ENCODE measurements at regions not wholly inside any gene's neighbourhood (a gene's known extent, or its start where the extent isn't known, plus 50 kb on each side); places are given as distances from the start of the nearest gene placed in this dataset.
"Not testable (repeated sequence)": the region's sequence is repeated elsewhere in the genome, so short reads cannot be mapped to it uniquely, and the experiment has no call there.

DNA sequence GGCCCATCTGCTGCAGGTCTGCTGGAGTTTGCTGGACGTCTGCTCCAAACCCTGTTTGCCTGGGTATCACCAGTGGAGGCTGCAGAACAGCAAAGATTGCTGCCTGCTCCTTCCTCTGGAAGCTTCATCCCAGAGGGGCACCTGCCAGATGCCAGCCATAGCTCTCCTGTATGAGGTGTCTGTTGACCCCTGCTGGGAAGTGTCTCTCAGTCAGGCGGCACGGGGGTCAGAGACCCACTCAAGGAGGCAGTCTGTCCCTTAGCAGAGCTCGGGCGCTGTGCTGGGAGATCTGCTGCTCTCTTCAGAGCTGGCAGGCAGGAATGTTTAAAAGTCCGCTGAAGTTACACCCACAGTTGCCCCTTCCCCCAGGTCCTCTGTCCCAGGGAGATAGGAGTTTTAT, 671.2 kb downstream of the EFNA5 start:
- in situ Hi-C loops (cut with HindIII; ENCODE audit: low pct_ligation_motif_present, low pct_unique_long_range_greater_than_20kb, low sequenced_read_pairs); DNase-seq: not testable (repeated sequence)

DNA sequence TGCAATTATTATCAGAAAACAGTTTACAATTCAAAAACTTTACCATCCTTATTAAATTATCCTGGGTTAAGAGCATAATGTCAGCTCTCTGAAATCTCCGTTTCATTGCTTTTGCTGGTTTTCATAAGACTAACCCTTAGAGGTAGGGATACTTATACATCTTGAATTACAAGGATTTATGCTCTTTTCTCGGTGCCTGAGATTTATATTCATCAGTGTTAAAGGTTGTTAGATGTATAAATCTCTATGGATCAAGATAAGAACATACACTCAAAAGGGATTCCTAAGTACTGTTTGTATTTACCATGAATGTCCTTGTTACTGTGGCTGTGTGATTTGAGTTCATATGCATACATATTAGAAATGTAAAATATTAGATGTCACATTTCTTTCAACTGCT, 684.7 kb downstream of the EFNA5 start:
- in situ Hi-C loops (cut with HindIII; ENCODE audit: low pct_ligation_motif_present, low pct_unique_long_range_greater_than_20kb, low sequenced_read_pairs) = no loop called here
- no peak for DNase-seq

DNA sequence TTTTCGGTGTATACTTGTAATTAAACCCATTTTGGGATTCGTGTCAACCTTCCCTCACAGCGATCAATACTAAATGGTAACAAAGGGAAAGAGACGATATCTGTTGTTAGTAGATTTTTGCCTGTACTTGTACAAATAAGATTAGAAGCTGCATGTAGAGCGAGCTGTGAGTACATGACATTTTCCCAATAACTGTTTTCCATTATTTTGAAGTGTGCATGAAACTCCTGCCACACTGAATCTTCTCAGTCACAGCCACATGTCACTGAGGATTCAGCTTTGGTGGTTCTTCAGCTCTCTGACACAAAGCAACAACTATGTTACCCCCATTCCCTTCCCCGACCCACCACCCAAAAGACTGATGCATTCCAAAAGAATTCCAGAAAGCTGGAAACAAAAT, 685.6 kb downstream of the EFNA5 start:
- no peak for DNase-seq
- in situ Hi-C loops (cut with HindIII; ENCODE audit: low pct_ligation_motif_present, low pct_unique_long_range_greater_than_20kb, low sequenced_read_pairs) = no loop called here

DNA sequence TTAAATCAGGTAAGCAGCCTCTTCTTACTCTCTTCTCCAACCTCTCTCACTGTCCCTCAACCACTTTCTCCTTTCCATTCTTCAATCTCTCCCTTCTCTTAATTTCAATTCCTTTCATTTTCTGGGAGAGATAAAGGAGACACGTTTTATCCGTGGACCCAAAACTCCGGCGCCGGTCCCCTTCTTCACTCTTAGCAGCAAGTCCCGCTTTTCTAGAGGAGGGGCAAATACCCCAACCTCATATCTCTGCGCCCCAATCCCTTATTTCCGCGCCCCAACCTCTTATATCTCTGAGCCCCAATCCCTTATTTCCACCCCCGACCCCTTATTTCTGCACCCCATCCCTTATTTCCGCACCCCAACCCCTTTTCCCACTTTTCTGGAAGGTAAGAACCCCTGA, 691.6 kb downstream of the EFNA5 start:
- DNase-seq; in situ Hi-C loops (cut with HindIII; ENCODE audit: low pct_ligation_motif_present, low pct_unique_long_range_greater_than_20kb, low sequenced_read_pairs): not testable (repeated sequence)

DNA sequence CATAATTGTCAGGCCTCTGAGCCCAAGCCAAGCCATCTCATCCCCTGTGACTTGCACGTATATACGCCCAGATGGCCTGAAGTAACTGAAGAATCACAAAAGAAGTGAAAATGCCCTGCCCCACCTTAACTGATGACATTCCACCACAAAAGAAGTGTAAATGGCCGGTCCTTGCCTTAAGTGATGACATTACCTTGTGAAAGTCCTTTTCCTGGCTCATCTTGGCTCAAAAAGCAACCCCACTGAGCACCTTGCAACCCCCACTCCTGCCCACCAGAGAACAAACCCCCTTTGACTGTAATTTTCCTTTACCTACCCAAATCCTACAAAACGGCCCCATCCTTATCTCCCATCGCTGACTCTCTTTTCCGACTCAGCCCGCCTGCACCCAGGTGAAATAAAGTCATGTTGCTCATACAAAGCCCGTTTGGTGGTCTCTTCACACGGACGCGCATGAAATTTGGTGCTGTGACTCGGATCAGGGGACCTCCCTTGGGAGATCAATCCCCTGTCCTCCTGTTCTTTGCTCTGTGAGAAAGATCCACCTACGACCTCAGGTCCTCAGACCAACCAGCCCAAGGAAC, 692.1 kb downstream of the EFNA5 start:
- DNase-seq; in situ Hi-C loops (cut with HindIII; ENCODE audit: low pct_ligation_motif_present, low pct_unique_long_range_greater_than_20kb, low sequenced_read_pairs): not testable (repeated sequence)

DNA sequence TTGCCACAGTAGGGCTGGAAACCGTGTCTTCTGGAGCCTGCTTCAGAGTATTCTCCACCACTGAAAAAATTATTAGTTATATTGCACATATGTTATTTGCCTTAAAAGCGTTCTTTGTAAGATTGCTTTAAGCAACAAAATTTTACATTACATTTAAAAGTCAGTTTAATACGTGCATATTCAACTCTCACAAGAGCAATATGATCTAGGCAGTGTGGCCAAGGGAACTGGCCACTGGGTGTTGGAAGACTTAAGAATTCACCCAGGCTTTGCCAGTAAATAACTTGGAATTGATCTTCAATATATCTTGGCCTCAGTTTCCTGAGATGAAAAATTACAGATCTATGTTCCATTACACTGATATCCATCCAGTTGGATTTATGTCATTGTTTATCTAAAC, 694.4 kb downstream of the EFNA5 start:
- in situ Hi-C loops (cut with HindIII; ENCODE audit: low pct_ligation_motif_present, low pct_unique_long_range_greater_than_20kb, low sequenced_read_pairs) = no loop called here
- no peak for DNase-seq

DNA sequence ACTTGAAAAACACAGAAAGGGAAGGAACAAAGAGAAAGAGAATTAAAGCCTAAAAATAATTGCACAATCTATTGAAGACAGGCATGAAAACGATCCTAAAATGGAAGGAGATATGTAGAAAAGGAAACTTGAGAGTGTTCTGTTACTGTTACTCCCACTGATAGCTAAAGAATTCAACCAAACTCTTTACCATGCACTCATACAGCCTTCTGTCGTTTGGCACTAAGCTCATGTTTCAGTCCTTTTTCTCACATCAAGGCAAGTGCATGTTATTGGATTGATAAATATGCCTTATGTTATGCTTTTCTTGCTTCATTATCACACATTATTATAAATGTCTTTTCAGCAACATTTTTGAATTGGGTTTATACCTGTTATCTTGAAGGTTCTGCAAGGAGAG, 696.5 kb downstream of the EFNA5 start:
- DNase-seq = no peak
- in situ Hi-C loops (cut with HindIII; ENCODE audit: low pct_ligation_motif_present, low pct_unique_long_range_greater_than_20kb, low sequenced_read_pairs) = no loop called here

DNA sequence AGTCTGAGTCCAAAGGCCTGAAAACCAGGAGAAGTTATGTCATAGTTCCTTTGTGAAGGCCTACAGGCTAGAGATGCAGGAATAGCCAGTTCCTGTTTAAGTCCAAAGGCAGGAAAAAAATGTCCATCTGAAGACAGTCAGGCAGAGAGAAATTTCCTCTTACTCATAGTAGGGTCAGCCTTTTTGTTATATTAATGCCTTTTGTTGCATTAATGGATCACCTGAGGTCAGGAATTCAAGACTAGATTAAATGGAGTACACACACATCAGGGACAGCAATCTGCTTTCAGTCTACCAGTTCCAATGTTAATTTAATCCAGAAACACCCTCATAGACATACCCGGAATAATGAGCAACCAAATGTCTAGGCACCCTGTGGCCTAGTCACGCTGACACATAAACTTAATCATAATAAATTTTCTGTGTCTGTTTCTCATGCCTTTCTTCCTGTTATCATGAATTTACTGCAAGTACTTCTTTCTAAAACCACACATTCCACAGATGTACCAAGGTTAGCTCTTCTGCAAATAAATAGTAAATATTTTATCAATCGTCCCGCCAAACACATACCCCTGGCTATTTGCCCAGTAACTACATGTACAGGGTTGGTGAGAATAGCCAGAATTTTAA, 703.9 kb downstream of the EFNA5 start:
- in situ Hi-C loops (cut with HindIII; ENCODE audit: low pct_ligation_motif_present, low pct_unique_long_range_greater_than_20kb, low sequenced_read_pairs) = no loop called here
- DNase-seq = peak; percentile 81

DNA sequence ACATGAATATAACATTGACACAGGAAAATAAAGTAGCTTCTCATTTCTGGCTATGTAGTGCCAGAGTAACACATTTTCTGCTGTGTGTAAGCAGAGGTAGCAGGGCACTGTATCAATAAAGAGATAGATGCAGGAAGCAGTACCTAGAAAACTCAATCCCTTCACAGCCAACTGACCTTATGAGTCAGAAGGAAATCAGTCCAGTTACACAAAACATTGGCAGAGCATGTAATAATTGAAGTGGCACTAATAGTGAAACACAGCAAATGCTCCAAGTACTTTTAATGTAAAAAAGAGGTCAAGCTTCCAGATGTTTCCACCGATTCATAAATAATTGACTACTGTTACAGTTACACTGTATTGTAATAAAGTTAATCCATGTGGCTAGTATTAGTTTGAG, 706.6 kb downstream of the EFNA5 start:
- in situ Hi-C loops (cut with HindIII; ENCODE audit: low pct_ligation_motif_present, low pct_unique_long_range_greater_than_20kb, low sequenced_read_pairs) = no loop called here
- DNase-seq = peak; percentile 81

DNA sequence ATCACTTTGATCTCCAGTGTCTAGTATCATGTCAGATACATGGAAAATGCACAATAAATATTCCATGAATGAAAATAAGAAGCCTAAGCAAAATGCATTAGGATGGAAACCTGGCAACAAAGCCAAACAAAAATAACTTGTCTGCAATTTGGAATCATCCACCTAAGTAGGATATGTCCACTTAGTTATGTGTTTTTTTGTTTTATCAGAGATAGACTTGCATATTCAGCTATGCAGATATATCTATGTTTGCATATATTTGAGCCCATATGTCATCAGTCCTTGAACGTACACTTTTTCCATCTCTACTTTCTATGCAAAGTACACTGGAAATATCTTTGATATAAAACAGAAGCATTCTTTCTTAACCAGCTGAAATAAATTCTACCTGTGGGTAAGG, 707.1 kb downstream of the EFNA5 start:
- no peak for DNase-seq
- in situ Hi-C loops (cut with HindIII; ENCODE audit: low pct_ligation_motif_present, low pct_unique_long_range_greater_than_20kb, low sequenced_read_pairs) = no loop called here

DNA sequence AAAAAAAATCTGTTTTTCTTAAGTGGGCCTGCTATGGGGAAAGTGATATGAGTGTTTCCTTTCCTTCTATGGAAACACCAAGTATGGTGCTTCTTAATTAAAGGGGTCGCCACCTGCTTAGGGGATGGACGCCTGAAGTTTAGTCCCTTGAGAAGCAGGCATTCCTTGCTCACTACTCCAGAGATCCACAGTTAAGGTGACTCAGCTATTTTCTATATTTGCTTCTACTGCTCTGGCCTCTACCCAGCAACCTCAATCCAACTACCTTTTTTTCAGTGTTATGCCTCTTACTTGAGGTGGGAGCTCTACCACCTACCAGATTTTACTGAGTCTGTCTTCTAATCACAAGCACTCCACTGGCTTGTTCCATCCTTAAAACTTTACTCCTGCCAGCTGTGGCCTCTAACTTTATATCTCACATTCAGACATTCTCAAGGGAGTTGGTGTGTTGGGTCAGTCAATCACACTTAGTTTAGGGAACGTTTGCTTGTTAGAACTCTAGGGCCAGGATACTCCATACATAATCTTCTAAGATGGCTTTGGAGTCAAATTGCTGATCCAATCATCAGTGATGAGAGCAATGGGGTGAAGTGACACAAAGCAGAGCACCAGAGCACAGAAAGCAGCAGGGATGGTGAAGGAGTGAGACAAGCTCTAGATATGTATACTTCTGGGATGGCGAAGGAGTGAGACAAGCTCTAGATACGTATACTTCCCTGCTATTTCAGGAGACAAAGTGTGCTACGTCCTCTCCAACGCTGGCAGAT, 708.1 kb downstream of the EFNA5 start:
- in situ Hi-C loops (cut with HindIII; ENCODE audit: low pct_ligation_motif_present, low pct_unique_long_range_greater_than_20kb, low sequenced_read_pairs) = no loop called here
- DNase-seq = no peak

DNA sequence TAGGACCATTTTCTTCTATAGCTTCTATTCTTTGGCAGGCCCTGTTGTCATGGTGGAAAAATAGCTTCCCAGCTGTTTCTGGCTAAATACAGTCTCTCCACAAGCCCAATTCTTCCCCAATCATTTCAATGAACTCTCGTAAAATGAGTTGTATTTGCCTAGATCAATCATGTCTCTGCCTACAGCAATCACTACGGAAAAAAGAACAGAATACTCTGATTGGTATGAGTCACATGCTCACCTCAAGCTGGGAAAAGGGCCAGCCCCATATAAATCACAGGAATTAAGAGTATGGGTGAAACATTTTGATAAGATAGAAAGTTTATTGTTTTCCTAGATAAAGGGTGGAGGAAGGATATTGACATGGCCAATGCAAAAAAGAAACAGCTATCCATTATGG, 711.4 kb downstream of the EFNA5 start:
- in situ Hi-C loops (cut with HindIII; ENCODE audit: low pct_ligation_motif_present, low pct_unique_long_range_greater_than_20kb, low sequenced_read_pairs) = no loop called here
- no peak for DNase-seq

DNA sequence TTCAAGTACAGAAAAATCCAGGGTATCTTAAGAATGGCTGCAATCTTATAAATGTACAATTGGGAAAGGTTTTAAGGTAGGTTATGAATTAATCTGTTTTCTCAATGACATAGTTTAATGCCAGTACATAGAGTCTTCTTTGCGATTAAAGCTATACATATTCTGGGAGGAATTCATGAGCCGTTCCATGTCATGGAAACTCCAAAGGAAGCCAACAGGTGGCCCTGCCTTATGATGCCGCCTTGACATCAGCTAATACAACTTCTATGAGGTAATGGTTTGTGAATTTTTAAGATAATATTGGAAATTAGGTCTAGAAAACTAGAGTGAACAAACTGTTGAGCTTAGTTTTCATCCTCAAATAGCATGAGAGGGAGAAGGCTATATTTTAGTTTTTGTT, 713.4 kb downstream of the EFNA5 start:
- no peak for DNase-seq
- in situ Hi-C loops (cut with HindIII; ENCODE audit: low pct_ligation_motif_present, low pct_unique_long_range_greater_than_20kb, low sequenced_read_pairs) = no loop called here

DNA sequence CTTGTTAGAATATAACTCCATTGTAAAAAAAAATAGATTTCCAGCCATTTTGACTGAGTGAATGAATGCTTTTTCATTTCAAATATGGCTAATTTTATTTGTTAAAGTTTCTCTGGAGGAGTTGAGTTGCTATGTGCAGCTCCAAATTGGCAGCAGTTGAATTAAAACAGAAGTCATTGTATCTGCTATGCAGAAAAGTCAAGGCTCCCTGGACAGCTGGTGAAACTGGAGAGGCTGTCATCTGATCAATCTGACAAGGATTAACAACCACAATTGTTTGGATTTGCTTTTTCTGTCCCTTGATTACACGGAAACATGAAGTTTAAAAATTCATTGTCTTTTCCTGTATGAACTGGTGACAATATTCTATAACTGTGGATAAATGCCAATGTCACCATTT, 713.9 kb downstream of the EFNA5 start:
- DNase-seq = no peak
- in situ Hi-C loops (cut with HindIII; ENCODE audit: low pct_ligation_motif_present, low pct_unique_long_range_greater_than_20kb, low sequenced_read_pairs) = no loop called here

DNA sequence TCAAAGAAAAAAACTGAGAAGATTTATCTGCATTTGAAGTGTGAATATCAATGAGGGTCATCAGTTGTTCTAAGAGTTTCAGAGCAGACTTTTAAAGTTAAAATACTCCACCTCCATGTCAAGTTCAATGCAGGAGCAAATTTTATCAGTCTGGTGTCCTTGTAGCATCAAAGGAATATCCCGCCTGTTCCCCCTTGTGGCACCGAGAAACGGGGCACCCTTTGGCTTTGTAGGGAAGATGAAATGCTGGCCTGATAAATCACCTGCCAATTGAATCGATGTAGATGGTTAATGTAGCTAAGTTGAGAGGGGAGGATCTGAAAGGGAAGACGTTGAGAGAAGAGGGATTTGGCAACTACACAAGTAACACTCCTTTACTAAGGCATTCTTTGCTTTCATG, 714.5 kb downstream of the EFNA5 start:
- DNase-seq = no peak
- in situ Hi-C loops (cut with HindIII; ENCODE audit: low pct_ligation_motif_present, low pct_unique_long_range_greater_than_20kb, low sequenced_read_pairs) = no loop called here

DNA sequence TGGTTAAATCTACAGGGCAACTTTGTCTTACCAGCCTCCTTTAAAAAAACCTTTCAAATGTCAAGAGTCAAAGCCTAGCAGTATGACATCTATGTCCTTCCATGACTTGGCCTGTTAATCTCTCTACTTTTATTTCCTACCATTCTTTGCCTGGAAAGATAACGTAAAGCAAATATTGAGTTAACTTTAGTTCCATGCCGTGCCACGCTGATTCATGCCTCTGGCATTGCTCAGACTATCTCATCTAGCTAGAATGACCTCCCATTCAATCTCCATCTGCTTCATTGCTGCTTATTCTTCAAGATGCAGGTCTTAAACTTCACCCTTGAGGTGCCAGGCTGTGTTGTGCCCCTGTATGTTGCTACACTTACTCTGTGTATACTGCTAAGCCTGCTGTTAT, 729.8 kb downstream of the EFNA5 start:
- no peak for DNase-seq
- in situ Hi-C loops (cut with HindIII; ENCODE audit: low pct_ligation_motif_present, low pct_unique_long_range_greater_than_20kb, low sequenced_read_pairs) = no loop called here

DNA sequence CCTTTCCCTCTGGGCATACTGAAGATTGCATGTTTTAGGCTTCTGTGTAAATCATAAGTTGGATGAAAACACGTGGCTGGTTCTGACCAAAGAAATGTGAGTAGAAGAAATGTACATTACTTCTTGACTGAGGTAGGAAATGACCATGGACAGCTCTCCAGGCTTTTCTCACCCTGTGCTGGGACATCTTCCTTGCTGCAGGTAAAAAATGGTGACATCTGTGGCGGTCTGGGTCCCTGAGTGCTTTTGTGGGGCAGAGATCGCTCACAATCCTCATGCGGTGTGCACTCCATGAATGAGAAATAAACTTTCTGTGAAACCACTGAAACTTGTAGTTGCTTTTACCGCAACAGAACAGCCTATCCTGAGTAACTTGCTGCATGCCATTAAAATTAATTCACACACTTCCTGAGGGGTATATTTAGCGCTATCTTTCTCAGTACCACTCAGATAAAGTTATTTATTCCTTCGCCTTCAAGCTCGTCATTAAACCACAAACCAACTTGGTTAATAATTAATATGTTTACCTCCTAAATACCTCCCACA, 730.4 kb downstream of the EFNA5 start:
- DNase-seq = no peak
- in situ Hi-C loops (cut with HindIII; ENCODE audit: low pct_ligation_motif_present, low pct_unique_long_range_greater_than_20kb, low sequenced_read_pairs) = no loop called here

DNA sequence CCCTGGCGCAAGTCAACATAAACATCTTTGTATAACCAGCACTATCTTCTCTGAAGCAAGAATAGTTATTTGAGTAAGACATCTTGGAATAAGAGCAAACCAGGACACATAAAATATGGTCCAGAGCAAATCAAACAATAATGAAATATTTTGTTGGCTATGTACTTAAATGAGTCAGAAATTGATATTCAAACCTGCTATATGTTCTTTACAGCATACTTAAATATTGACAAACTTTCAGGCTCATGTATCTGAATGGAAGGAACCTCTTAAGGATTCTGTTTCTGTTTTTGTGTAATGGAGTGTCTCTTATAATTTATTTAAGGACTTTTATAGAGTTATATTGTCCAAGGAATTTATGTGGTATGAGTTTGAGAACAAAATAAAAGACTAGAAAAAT, 747.3 kb downstream of the EFNA5 start:
- in situ Hi-C loops (cut with HindIII; ENCODE audit: low pct_ligation_motif_present, low pct_unique_long_range_greater_than_20kb, low sequenced_read_pairs) = no loop called here
- no peak for DNase-seq

DNA sequence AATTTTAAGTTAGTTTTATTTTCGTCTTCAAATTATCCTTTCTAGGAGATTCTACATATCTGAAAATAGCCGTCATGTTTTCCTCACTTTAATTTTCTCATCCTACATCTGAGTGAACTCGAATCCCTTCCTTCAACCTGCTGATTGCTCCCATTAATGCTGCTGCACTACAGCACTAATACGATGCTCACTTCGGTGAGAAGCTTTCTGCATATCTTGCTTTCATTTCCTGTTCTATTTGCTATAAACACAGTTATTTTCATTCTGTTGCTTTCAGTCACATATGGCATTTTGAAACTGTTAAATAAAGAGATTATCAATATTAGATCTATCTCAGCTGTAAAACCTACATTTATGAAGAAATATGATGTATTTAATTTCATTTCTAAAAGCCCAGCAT, 749.2 kb downstream of the EFNA5 start:
- in situ Hi-C loops (cut with HindIII; ENCODE audit: low pct_ligation_motif_present, low pct_unique_long_range_greater_than_20kb, low sequenced_read_pairs) = no loop called here
- DNase-seq = no peak

DNA sequence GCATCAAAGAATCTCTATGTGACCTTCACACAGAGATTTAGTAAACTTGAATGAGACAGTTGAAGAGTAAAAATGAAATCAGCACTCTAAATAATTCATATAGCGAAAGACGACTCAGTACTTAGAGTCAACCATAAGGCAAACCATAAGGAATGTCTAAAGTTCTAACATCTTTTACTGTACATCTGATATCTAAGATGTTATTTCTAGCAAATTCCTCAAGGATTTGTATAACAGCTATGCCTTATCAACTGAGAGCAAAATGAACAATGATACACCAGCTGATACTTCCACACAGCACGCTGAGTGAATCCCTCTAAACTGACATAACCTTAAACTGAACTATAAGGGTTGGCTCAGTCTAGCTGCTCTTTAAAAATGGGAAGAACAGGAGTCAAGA, 760.3 kb downstream of the EFNA5 start:
- DNase-seq = no peak
- in situ Hi-C loops (cut with HindIII; ENCODE audit: low pct_ligation_motif_present, low pct_unique_long_range_greater_than_20kb, low sequenced_read_pairs) = no loop called here
